ENCODE measurements at regions not wholly inside any gene's neighbourhood (a gene's known extent, or its start where the extent isn't known, plus 50 kb on each side); places are given as distances from the start of the nearest gene placed in this dataset.

- Histone ChIP-seq H3K36me3 (no peaks in the 10 kb centered on the region), H3K9me3 (no peaks in the 10 kb centered on the region), H3K4me1 (no peaks in the 10 kb centered on the region), H3K4me3 (no peak overlapping the region), H3K27me3 (no peaks in the 10 kb centered on the region), H3K27ac (no peak overlapping the region)
- no peak for DNase-seq (ENCODE audit: low spot score in 2 of 2)
- no peak for TF ChIP-seq POLR2A (IDR thresholded peaks at IDR 0.05)
- TF ChIP-seq EP300 (IDR thresholded peaks at IDR 0.05) = no peak
- no peak for TF ChIP-seq CTCF (IDR thresholded peaks at IDR 0.05)
- no peak for TF ChIP-seq POLR2AphosphoS5 (IDR thresholded peaks at IDR 0.05)
Observed at GRCh38 chr2:53243430-53243829, 524.2 kb upstream of the CHAC2 start.

GRCh38 chr2:53242090-53242489, 525.5 kb upstream of the CHAC2 start:
- no peak for DNase-seq (ENCODE audit: low spot score in 2 of 2)
- H3K36me3 ChIP-seq = no peaks in the 10 kb centered on the region
- TF ChIP-seq CTCF (IDR thresholded peaks at IDR 0.05) (no peak), EP300 (IDR thresholded peaks at IDR 0.05) (no peak), POLR2AphosphoS5 (IDR thresholded peaks at IDR 0.05) (no peak), POLR2A (IDR thresholded peaks at IDR 0.05) (no peak)
- WGBS = 43% methylated on average over 3 of the region's 3 CpGs
- H3K4me3 ChIP-seq = no peak overlapping the region
- H3K4me1 ChIP-seq = no peaks in the 10 kb centered on the region
- H3K27me3 ChIP-seq = no peaks in the 10 kb centered on the region
- H3K9me3 ChIP-seq = no peaks in the 10 kb centered on the region
- no peak overlapping the region for H3K27ac ChIP-seq

GRCh38 chr2:53235836-53236582, 531.6 kb upstream of the CHAC2 start:
- DNase-seq (ENCODE audit: low spot score in 2 of 2) = no peak
- Histone ChIP-seq H3K4me1 (no peaks in the 10 kb centered on the region), H3K27ac (no peak overlapping the region), H3K9me3 (no peaks in the 10 kb centered on the region), H3K4me3 (no peak overlapping the region), H3K36me3 (no peaks in the 10 kb centered on the region), H3K27me3 (no peaks in the 10 kb centered on the region)
- TF ChIP-seq POLR2AphosphoS5 (IDR thresholded peaks at IDR 0.05) (no peak), EP300 (IDR thresholded peaks at IDR 0.05) (no peak), CTCF (IDR thresholded peaks at IDR 0.05) (no peak), POLR2A (IDR thresholded peaks at IDR 0.05) (no peak)
- WGBS = 33% methylated on average over 1 of the region's 1 CpG

- no peak for TF ChIP-seq EP300 (IDR thresholded peaks at IDR 0.05)
- no peak for TF ChIP-seq POLR2AphosphoS5 (IDR thresholded peaks at IDR 0.05)
- no peak for TF ChIP-seq CTCF (IDR thresholded peaks at IDR 0.05)
- no peak for TF ChIP-seq POLR2A (IDR thresholded peaks at IDR 0.05)
- no peak for DNase-seq (ENCODE audit: low spot score in 2 of 2)
- H3K27me3 ChIP-seq = no peaks in the 10 kb centered on the region
- no peaks in the 10 kb centered on the region for H3K9me3 ChIP-seq
- H3K4me3 ChIP-seq = no peak overlapping the region
- no peak overlapping the region for H3K27ac ChIP-seq
- 29% methylated on average over 1 of the region's 1 CpG for WGBS
- no peaks in the 10 kb centered on the region for H3K36me3 ChIP-seq
- H3K4me1 ChIP-seq = no peaks in the 10 kb centered on the region
Observed at GRCh38 chr2:53234548-53234903, 533.1 kb upstream of the CHAC2 start.

GRCh38 chr2:53233759-53234547, 533.7 kb upstream of the CHAC2 start:
- Histone ChIP-seq H3K27me3 (no peaks in the 10 kb centered on the region), H3K27ac (no peak overlapping the region), H3K4me1 (no peaks in the 10 kb centered on the region), H3K4me3 (no peak overlapping the region), H3K36me3 (no peaks in the 10 kb centered on the region), H3K9me3 (no peaks in the 10 kb centered on the region)
- TF ChIP-seq CTCF (IDR thresholded peaks at IDR 0.05) = no peak
- DNase-seq (ENCODE audit: low spot score in 2 of 2) = no peak
- 88% methylated on average over 4 of the region's 4 CpGs for WGBS

All from suprapubic skin (tissue), 4 donors.